ENCODE measurements at regions not wholly inside any gene's neighbourhood (a gene's known extent, or its start where the extent isn't known, plus 50 kb on each side); places are given as distances from the start of the nearest gene placed in this dataset.

- DNase-seq, result no peak
- TF ChIP-seq, protein P1, sequence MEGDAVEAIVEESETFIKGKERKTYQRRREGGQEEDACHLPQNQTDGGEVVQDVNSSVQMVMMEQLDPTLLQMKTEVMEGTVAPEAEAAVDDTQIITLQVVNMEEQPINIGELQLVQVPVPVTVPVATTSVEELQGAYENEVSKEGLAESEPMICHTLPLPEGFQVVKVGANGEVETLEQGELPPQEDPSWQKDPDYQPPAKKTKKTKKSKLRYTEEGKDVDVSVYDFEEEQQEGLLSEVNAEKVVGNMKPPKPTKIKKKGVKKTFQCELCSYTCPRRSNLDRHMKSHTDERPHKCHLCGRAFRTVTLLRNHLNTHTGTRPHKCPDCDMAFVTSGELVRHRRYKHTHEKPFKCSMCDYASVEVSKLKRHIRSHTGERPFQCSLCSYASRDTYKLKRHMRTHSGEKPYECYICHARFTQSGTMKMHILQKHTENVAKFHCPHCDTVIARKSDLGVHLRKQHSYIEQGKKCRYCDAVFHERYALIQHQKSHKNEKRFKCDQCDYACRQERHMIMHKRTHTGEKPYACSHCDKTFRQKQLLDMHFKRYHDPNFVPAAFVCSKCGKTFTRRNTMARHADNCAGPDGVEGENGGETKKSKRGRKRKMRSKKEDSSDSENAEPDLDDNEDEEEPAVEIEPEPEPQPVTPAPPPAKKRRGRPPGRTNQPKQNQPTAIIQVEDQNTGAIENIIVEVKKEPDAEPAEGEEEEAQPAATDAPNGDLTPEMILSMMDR (IDR thresholded peaks at IDR 0.05; ENCODE audit: low read depth, low read length), result no peak
- H3K4me3 ChIP-seq (ENCODE audit: low read depth, low read length), result no peak overlapping the region
Measured at GRCh38 chr14:58848365-58848764, 210.6 kb downstream of the DACT1 start.

DNA sequence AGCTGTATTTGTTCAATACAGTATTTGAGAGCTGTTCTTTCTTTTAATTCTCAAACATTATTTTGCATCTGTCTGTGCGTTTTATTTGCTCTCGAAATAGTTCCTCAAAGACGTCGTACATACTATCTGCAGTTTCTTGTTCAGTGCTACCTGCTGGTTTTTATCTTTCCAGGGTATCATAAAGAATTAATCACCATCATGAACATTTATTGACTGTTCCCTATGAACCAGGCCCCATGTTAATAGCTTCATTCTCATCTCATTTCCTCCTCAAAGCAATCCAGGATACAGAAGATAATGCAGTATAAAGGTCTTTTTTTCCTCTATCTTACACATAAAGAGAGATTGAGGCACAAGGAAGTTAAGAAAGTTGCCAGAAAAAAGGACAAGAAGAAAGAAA is 211.8 kb downstream of the DACT1 start:
- Histone ChIP-seq H3K4me1 (no peaks in the 10 kb centered on the region), H3K27me3 (no peaks in the 10 kb centered on the region), H3K36me3 (no peaks in the 10 kb centered on the region), H3K9me3 (no peaks in the 10 kb centered on the region), H3K4me3 (ENCODE audit: low read depth, low read length) (no peak overlapping the region)
- no peak for DNase-seq
- TF ChIP-seq, protein P1 (IDR thresholded peaks at IDR 0.05; ENCODE audit: low read depth, low read length), result no peak

More at GRCh38 chr14:58848365-58848764, 210.6 kb downstream of the DACT1 start:
- H3K36me3 ChIP-seq, result no peaks in the 10 kb centered on the region
- no peaks in the 10 kb centered on the region for H3K9me3 ChIP-seq
- no peaks in the 10 kb centered on the region for H3K27me3 ChIP-seq
- H3K4me1 ChIP-seq, result no peaks in the 10 kb centered on the region

DNA sequence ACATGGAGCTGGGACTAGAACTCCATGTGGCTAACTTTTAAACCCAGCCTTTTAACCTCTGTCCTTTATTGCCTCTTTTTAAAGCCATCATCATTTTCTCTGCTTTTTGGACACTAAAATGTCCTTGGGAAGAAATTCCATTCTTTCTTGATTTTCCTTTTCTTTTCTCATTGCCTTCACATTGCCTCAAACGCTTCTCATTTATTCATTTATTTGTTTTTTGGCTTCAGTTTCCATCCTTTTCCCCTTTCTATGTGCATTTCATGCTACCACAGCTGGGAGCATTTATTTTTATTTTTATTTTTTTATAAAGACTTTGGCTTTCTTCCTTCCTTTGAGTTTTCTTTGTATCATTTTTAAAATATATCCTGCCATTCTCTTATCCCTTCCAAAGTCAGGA is 212.2 kb downstream of the DACT1 start:
- Histone ChIP-seq H3K4me1 (no peaks in the 10 kb centered on the region), H3K4me3 (ENCODE audit: low read depth, low read length) (no peak overlapping the region), H3K9me3 (no peaks in the 10 kb centered on the region), H3K27me3 (no peaks in the 10 kb centered on the region), H3K36me3 (no peaks in the 10 kb centered on the region)
- TF ChIP-seq, protein P1 (IDR thresholded peaks at IDR 0.05; ENCODE audit: low read depth, low read length), result no peak
- no peak for DNase-seq

- TF ChIP-seq, protein P1 (IDR thresholded peaks at IDR 0.05; ENCODE audit: low read depth, low read length), result no peak
- H3K9me3 ChIP-seq, result no peaks in the 10 kb centered on the region
- H3K4me3 ChIP-seq (ENCODE audit: low read depth, low read length), result no peak overlapping the region
- no peak for DNase-seq
- H3K4me1 ChIP-seq, result no peaks in the 10 kb centered on the region
- no peaks in the 10 kb centered on the region for H3K36me3 ChIP-seq
- H3K27me3 ChIP-seq, result no peaks in the 10 kb centered on the region
Measured at GRCh38 chr14:58861586-58861985, 223.8 kb downstream of the DACT1 start.

- Histone ChIP-seq H3K36me3 (no peaks in the 10 kb centered on the region), H3K27me3 (no peaks in the 10 kb centered on the region), H3K4me3 (ENCODE audit: low read depth, low read length) (no peak overlapping the region), H3K9me3 (no peaks in the 10 kb centered on the region), H3K4me1 (no peaks in the 10 kb centered on the region)
- TF ChIP-seq, protein P1 (IDR thresholded peaks at IDR 0.05; ENCODE audit: low read depth, low read length), result no peak
- no peak for DNase-seq
Measured at GRCh38 chr14:58862416-58863160, 224.8 kb downstream of the DACT1 start.

GRCh38 chr14:58863661-58864345 is 226.0 kb downstream of the DACT1 start:
- Histone ChIP-seq H3K4me3 (ENCODE audit: low read depth, low read length) (no peak overlapping the region), H3K27me3 (no peaks in the 10 kb centered on the region), H3K36me3 (no peaks in the 10 kb centered on the region), H3K9me3 (no peaks in the 10 kb centered on the region), H3K4me1 (no peaks in the 10 kb centered on the region)
- DNase-seq, result no peak
- TF ChIP-seq, protein P1 (IDR thresholded peaks at IDR 0.05; ENCODE audit: low read depth, low read length), result no peak
